Natural killer cell (primary cell): ENCODE measurements at regions not wholly inside any gene's neighbourhood (a gene's known extent, or its start where the extent isn't known, plus 50 kb on each side); places are given as distances from the start of the nearest gene placed in this dataset.

Source experiments
- ATAC-seq, 3 donors: fragments of 150-1000 bp in 2 of 3; fragments of 200-7000 bp in 1 of 3; cut with Tn5 transposase; 1 replicate in 1 of 3; 2 replicates in 2 of 3; pipeline ENCODE4 v1.10.0; 2021; ENCODE audit warnings: mild to moderate bottlenecking in 2 of 3, moderate library complexity in 2 of 3
- DNase-seq, 2 donors: peaks; one replicate each; pipeline versions ENCODE4 v3.0.0 to v3.0.0-alpha.2; 2013 to 2021; ENCODE audit warnings: mixed read lengths in 1 of 2
- H3K27ac ChIP-seq: one replicate; pipeline ENCODE4 v1.5.1; 2013; ENCODE audit warnings: mild to moderate bottlenecking, low read length
- H3K27me3 ChIP-seq: one replicate; pipeline ENCODE4 v1.6.1; 2013; ENCODE audit warnings: low read length; ENCODE audit not compliant: control insufficient read depth, insufficient read depth
- H3K36me3 ChIP-seq: one replicate; pipeline ENCODE4 v1.6.1; 2013; ENCODE audit warnings: low read length; ENCODE audit not compliant: control insufficient read depth, insufficient read depth
- H3K4me1 ChIP-seq: one replicate; pipeline ENCODE4 v1.6.1; 2013; ENCODE audit warnings: low read length; ENCODE audit not compliant: control insufficient read depth, insufficient read depth
- H3K4me3 ChIP-seq: one replicate; pipeline ENCODE4 v1.5.1; 2013; ENCODE audit warnings: low read length
- H3K9me3 ChIP-seq: one replicate; pipeline ENCODE4 v1.6.1; 2013; ENCODE audit warnings: low read length; ENCODE audit not compliant: control insufficient read depth, insufficient read depth
- H3K27ac Mint-ChIP-seq, 2 donors: one replicate each; pipeline ENCODE4 v1.8.0; 2022; ENCODE audit warnings: mild to moderate bottlenecking in 2 of 2, mixed read lengths in 2 of 2, moderate library complexity in 1 of 2
- H3K27me3 Mint-ChIP-seq, 2 donors: one replicate each; pipeline ENCODE4 v1.8.0; 2022; ENCODE audit warnings: low read depth in 2 of 2, mixed read lengths in 2 of 2
- H3K36me3 Mint-ChIP-seq: one replicate; pipeline ENCODE4 v1.8.0; 2022; ENCODE audit warnings: mixed read lengths
- H3K4me1 Mint-ChIP-seq, 2 donors: one replicate each; pipeline ENCODE4 v1.8.0; 2022; ENCODE audit warnings: mixed read lengths in 2 of 2
- H3K4me3 Mint-ChIP-seq: one replicate; pipeline ENCODE4 v1.8.0; 2022; ENCODE audit warnings: mild to moderate bottlenecking, moderate library complexity, mixed read lengths
- H3K9me3 Mint-ChIP-seq, 2 donors: one replicate each; pipeline ENCODE4 v1.8.0; 2022; ENCODE audit warnings: mixed read lengths in 2 of 2
- WGBS: methylation state at CpG from one replicate; pipeline ENCODE4 v1.1.7; 2013; ENCODE audit warnings: missing lambda C conversion rate; ENCODE audit not compliant: insufficient coverage; 5-methylcytosine and 5-hydroxymethylcytosine counted together
- intact Hi-C: fragments of 100-400 bp; cut with micrococcal nuclease; formaldehyde crosslinking; loops from one replicate; pipeline ENCODE4 v1.14.2; 2022
- TF ChIP-seq, protein P1 (sequence below): fragments of 200-600 bp; IDR thresholded peaks from one replicate; pipeline ENCODE4 v1.8.0; 2022; ENCODE audit warnings: antibody characterized with exemption

GRCh38 chr6:6842291-6842690, 253.8 kb downstream of the LY86 start:
- Histone ChIP-seq H3K4me3 (no peak overlapping the region), H3K9me3 (peaks cover 4% of the 10 kb centered on the region), H3K36me3 (no peaks in the 10 kb centered on the region), H3K4me1 (peaks cover 12% of the 10 kb centered on the region), H3K27me3 (no peaks in the 10 kb centered on the region), H3K27ac (no peak overlapping the region)
- H3K4me3 Mint-ChIP-seq = no peak overlapping the region
- no peak overlapping the region for H3K27ac Mint-ChIP-seq
- peaks cover 5 to 14% of the 10 kb centered on the region in 2 donors for H3K4me1 Mint-ChIP-seq
- intact Hi-C loops = no loop called here
- ATAC-seq (peak in 1 of 3 donors; percentile 26), DNase-seq (no peak)
- peaks cover 7 to 11% of the 10 kb centered on the region in 2 donors for H3K9me3 Mint-ChIP-seq
- 62% methylated on average over 4 of the region's 5 CpGs for WGBS
- TF ChIP-seq, protein P1, sequence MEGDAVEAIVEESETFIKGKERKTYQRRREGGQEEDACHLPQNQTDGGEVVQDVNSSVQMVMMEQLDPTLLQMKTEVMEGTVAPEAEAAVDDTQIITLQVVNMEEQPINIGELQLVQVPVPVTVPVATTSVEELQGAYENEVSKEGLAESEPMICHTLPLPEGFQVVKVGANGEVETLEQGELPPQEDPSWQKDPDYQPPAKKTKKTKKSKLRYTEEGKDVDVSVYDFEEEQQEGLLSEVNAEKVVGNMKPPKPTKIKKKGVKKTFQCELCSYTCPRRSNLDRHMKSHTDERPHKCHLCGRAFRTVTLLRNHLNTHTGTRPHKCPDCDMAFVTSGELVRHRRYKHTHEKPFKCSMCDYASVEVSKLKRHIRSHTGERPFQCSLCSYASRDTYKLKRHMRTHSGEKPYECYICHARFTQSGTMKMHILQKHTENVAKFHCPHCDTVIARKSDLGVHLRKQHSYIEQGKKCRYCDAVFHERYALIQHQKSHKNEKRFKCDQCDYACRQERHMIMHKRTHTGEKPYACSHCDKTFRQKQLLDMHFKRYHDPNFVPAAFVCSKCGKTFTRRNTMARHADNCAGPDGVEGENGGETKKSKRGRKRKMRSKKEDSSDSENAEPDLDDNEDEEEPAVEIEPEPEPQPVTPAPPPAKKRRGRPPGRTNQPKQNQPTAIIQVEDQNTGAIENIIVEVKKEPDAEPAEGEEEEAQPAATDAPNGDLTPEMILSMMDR = no peak
- H3K27me3 Mint-ChIP-seq = peaks cover 0 to 7% of the 10 kb centered on the region in 2 donors
- H3K36me3 Mint-ChIP-seq = peaks cover 12% of the 10 kb centered on the region

- Histone ChIP-seq H3K4me3 (no peak overlapping the region), H3K27ac (no peak overlapping the region), H3K36me3 (no peaks in the 10 kb centered on the region), H3K4me1 (peaks cover 12% of the 10 kb centered on the region), H3K9me3 (peaks cover 4% of the 10 kb centered on the region), H3K27me3 (no peaks in the 10 kb centered on the region)
- Mint-ChIP-seq H3K27me3 (peaks cover 0 to 7% of the 10 kb centered on the region in 2 donors), H3K27ac (no peak overlapping the region), H3K9me3 (peaks cover 7 to 11% of the 10 kb centered on the region in 2 donors), H3K4me1 (peaks cover 5 to 14% of the 10 kb centered on the region in 2 donors), H3K36me3 (peaks cover 12% of the 10 kb centered on the region), H3K4me3 (no peak overlapping the region)
- ATAC-seq (no peak), DNase-seq (no peak)
- TF ChIP-seq, protein P1 = no peak
- intact Hi-C loops = no loop called here
- WGBS = 85% methylated on average over 5 of the region's 5 CpGs
Measured at GRCh38 chr6:6843057-6843627, 254.6 kb downstream of the LY86 start.

GRCh38 chr6:6843777-6844176, 255.3 kb downstream of the LY86 start:
- peaks cover 12% of the 10 kb centered on the region for H3K4me1 ChIP-seq
- Mint-ChIP-seq H3K36me3 (peaks cover 12% of the 10 kb centered on the region), H3K9me3 (peaks cover 7 to 11% of the 10 kb centered on the region in 2 donors), H3K4me1 (peaks cover 5 to 14% of the 10 kb centered on the region in 2 donors), H3K27ac (no peak overlapping the region), H3K4me3 (no peak overlapping the region), H3K27me3 (peaks cover 0 to 7% of the 10 kb centered on the region in 2 donors)
- TF ChIP-seq, protein P1 = no peak
- intact Hi-C loops = no loop called here
- peaks cover 4% of the 10 kb centered on the region for H3K9me3 ChIP-seq
- H3K36me3 ChIP-seq = no peaks in the 10 kb centered on the region
- DNase-seq (no peak), ATAC-seq (no peak)
- no peaks in the 10 kb centered on the region for H3K27me3 ChIP-seq
- H3K4me3 ChIP-seq = no peak overlapping the region
- no peak overlapping the region for H3K27ac ChIP-seq
- 88% methylated on average over 1 of the region's 1 CpG for WGBS

- Histone ChIP-seq H3K4me3 (no peak overlapping the region), H3K4me1 (peaks cover 12% of the 10 kb centered on the region), H3K36me3 (no peaks in the 10 kb centered on the region), H3K27ac (no peak overlapping the region), H3K9me3 (peaks cover 4% of the 10 kb centered on the region), H3K27me3 (no peaks in the 10 kb centered on the region)
- peaks cover 12% of the 10 kb centered on the region for H3K36me3 Mint-ChIP-seq
- ATAC-seq = no peak
- WGBS = 92% methylated on average over 4 of the region's 4 CpGs
- H3K4me1 Mint-ChIP-seq = peaks cover 5 to 14% of the 10 kb centered on the region in 2 donors
- intact Hi-C loops = no loop called here
- DNase-seq = no peak
- peaks cover 7 to 11% of the 10 kb centered on the region in 2 donors for H3K9me3 Mint-ChIP-seq
- no peak overlapping the region for H3K4me3 Mint-ChIP-seq
- TF ChIP-seq, protein P1 = no peak
- no peak overlapping the region for H3K27ac Mint-ChIP-seq
- H3K27me3 Mint-ChIP-seq = peaks cover 0 to 7% of the 10 kb centered on the region in 2 donors
Measured at GRCh38 chr6:6844530-6844929, 256.0 kb downstream of the LY86 start.
